ENCODE measurements at regions not wholly inside any gene's neighbourhood (a gene's known extent, or its start where the extent isn't known, plus 50 kb on each side); places are given as distances from the start of the nearest gene placed in this dataset.

DNA sequence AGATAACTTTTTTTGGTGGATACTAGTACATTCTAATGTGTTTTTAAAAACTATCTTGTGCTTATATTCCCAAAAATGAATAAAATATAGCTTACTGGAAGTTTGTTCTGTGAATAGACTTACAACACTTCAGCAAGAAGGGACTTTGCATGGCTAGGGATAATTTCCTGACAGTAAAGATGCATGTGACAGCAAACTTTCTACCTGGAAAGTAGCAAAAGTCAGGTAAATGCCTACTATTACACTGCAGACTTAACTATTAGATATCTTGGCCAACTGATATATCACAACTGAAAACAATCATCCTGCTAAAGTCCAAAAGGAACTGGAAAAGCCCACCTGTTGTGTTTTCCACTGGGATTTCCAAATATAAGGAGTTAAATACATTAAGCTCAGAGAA, 1753.5 kb upstream of the CELF4 start:
- peaks cover 18% of the 10 kb centered on the region for H3K4me1 ChIP-seq (ENCODE audit: insufficient read depth)
- ATAC-seq (no peak), DNase-seq (ENCODE audit: low spot score) (no peak)
- H3K4me1 Mint-ChIP-seq: peaks cover 7% of the 10 kb centered on the region; the same call in 2 of the 3 replicates
- no peaks in the 10 kb centered on the region for H4K20me1 ChIP-seq (replicated peaks; ENCODE audit: insufficient read depth)
- no peaks in the 10 kb centered on the region for H3K9me2 ChIP-seq (ENCODE audit: insufficient read depth)
- no peak overlapping the region for H3K4me3 Mint-ChIP-seq
- no peaks in the 10 kb centered on the region for H3K79me2 ChIP-seq (replicated peaks; ENCODE audit: insufficient read depth)
- no peaks in the 10 kb centered on the region for H3K36me3 Mint-ChIP-seq (ENCODE audit: low read depth)
- no peak overlapping the region for H3K4me2 ChIP-seq
- H3F3A ChIP-seq (replicated peaks; ENCODE audit: low read depth): no peaks in the 10 kb centered on the region
- no peak overlapping the region for H3K27ac Mint-ChIP-seq
- no peak overlapping the region for H3K4me3 ChIP-seq
- H3K27me3 Mint-ChIP-seq (ENCODE audit: insufficient read depth, low read depth, poor library complexity): no peaks in the 10 kb centered on the region
- H3K9me3 Mint-ChIP-seq: no peaks in the 10 kb centered on the region
- no peak overlapping the region for H3K27ac ChIP-seq (ENCODE audit: low read depth)
- no peaks in the 10 kb centered on the region for H3K36me3 ChIP-seq (ENCODE audit: insufficient read depth)
- H2AFZ ChIP-seq: no peak overlapping the region
- TF ChIP-seq CTCF (conservative IDR thresholded peaks at IDR 0.05; ENCODE audit: low read depth in 2 of 2) (no peak), EZH2phosphoT487 (IDR thresholded peaks at IDR 0.05; ENCODE audit: unreplicated experiment) (no peak), STAT1 (IDR thresholded peaks at IDR 0.05; ENCODE audit: unreplicated experiment) (no peak), ZNF331 (CRISPR knock-in tag; IDR thresholded peaks at IDR 0.05; ENCODE audit: low read depth) (no peak), ZNF114 (CRISPR knock-in tag; IDR thresholded peaks at IDR 0.05) (no peak), EZH2 (IDR thresholded peaks at IDR 0.05; ENCODE audit: low read depth, unreplicated experiment) (no peak), NANOG (IDR thresholded peaks at IDR 0.05; ENCODE audit: borderline replicate concordance) (no peak), CREB1 (CRISPR knock-in tag; IDR thresholded peaks at IDR 0.05; ENCODE audit: low read depth) (no peak), POLR2AphosphoS5 (IDR thresholded peaks at IDR 0.05; ENCODE audit: low read depth) (no peak), ETS1 (IDR thresholded peaks at IDR 0.05) (no peak), JUNB (IDR thresholded peaks at IDR 0.05; ENCODE audit: unreplicated experiment) (no peak)
- TF ChIP-seq, protein P1, sequence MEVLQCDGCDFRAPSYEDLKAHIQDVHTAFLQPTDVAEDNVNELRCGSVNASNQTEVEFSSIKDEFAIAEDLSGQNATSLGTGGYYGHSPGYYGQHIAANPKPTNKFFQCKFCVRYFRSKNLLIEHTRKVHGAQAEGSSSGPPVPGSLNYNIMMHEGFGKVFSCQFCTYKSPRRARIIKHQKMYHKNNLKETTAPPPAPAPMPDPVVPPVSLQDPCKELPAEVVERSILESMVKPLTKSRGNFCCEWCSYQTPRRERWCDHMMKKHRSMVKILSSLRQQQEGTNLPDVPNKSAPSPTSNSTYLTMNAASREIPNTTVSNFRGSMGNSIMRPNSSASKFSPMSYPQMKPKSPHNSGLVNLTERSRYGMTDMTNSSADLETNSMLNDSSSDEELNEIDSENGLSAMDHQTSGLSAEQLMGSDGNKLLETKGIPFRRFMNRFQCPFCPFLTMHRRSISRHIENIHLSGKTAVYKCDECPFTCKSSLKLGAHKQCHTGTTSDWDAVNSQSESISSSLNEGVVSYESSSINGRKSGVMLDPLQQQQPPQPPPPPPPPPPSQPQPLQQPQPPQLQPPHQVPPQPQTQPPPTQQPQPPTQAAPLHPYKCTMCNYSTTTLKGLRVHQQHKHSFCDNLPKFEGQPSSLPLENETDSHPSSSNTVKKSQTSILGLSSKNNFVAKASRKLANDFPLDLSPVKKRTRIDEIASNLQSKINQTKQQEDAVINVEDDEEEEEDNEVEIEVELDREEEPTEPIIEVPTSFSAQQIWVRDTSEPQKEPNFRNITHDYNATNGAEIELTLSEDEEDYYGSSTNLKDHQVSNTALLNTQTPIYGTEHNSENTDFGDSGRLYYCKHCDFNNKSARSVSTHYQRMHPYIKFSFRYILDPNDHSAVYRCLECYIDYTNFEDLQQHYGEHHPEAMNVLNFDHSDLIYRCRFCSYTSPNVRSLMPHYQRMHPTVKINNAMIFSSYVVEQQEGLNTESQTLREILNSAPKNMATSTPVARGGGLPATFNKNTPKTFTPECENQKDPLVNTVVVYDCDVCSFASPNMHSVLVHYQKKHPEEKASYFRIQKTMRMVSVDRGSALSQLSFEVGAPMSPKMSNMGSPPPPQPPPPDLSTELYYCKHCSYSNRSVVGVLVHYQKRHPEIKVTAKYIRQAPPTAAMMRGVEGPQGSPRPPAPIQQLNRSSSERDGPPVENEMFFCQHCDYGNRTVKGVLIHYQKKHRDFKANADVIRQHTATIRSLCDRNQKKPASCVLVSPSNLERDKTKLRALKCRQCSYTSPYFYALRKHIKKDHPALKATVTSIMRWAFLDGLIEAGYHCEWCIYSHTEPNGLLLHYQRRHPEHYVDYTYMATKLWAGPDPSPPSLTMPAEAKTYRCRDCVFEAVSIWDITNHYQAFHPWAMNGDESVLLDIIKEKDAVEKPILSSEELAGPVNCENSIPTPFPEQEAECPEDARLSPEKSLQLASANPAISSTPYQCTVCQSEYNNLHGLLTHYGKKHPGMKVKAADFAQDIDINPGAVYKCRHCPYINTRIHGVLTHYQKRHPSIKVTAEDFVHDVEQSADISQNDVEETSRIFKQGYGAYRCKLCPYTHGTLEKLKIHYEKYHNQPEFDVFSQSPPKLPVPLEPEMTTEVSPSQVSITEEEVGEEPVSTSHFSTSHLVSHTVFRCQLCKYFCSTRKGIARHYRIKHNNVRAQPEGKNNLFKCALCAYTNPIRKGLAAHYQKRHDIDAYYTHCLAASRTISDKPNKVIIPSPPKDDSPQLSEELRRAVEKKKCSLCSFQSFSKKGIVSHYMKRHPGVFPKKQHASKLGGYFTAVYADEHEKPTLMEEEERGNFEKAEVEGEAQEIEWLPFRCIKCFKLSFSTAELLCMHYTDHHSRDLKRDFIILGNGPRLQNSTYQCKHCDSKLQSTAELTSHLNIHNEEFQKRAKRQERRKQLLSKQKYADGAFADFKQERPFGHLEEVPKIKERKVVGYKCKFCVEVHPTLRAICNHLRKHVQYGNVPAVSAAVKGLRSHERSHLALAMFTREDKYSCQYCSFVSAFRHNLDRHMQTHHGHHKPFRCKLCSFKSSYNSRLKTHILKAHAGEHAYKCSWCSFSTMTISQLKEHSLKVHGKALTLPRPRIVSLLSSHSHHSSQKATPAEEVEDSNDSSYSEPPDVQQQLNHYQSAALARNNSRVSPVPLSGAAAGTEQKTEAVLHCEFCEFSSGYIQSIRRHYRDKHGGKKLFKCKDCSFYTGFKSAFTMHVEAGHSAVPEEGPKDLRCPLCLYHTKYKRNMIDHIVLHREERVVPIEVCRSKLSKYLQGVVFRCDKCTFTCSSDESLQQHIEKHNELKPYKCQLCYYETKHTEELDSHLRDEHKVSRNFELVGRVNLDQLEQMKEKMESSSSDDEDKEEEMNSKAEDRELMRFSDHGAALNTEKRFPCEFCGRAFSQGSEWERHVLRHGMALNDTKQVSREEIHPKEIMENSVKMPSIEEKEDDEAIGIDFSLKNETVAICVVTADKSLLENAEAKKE (CRISPR knock-in tag; IDR thresholded peaks at IDR 0.05): no peak
- TF ChIP-seq, protein P2, sequence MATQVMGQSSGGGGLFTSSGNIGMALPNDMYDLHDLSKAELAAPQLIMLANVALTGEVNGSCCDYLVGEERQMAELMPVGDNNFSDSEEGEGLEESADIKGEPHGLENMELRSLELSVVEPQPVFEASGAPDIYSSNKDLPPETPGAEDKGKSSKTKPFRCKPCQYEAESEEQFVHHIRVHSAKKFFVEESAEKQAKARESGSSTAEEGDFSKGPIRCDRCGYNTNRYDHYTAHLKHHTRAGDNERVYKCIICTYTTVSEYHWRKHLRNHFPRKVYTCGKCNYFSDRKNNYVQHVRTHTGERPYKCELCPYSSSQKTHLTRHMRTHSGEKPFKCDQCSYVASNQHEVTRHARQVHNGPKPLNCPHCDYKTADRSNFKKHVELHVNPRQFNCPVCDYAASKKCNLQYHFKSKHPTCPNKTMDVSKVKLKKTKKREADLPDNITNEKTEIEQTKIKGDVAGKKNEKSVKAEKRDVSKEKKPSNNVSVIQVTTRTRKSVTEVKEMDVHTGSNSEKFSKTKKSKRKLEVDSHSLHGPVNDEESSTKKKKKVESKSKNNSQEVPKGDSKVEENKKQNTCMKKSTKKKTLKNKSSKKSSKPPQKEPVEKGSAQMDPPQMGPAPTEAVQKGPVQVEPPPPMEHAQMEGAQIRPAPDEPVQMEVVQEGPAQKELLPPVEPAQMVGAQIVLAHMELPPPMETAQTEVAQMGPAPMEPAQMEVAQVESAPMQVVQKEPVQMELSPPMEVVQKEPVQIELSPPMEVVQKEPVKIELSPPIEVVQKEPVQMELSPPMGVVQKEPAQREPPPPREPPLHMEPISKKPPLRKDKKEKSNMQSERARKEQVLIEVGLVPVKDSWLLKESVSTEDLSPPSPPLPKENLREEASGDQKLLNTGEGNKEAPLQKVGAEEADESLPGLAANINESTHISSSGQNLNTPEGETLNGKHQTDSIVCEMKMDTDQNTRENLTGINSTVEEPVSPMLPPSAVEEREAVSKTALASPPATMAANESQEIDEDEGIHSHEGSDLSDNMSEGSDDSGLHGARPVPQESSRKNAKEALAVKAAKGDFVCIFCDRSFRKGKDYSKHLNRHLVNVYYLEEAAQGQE (IDR thresholded peaks at IDR 0.05; ENCODE audit: unreplicated experiment): no peak
- no peaks in the 10 kb centered on the region for H3K27me3 ChIP-seq (ENCODE audit: insufficient read depth)

Measured in GM23338 (cell line).